KMS-11 (cell line): ENCODE measurements at regions not wholly inside any gene's neighbourhood (a gene's known extent, or its start where the extent isn't known, plus 50 kb on each side); places are given as distances from the start of the nearest gene placed in this dataset.

Experiments
- H2AFZ ChIP-seq: fragments of 200-600 bp; sonication (generic); 2 replicates; pipeline ENCODE4 v1.6.1; 2016; ENCODE audit warnings: antibody characterized with exemption, mixed run types, low read depth
- H3K27ac ChIP-seq: fragments of 200-600 bp; sonication (generic); 2 replicates; pipeline ENCODE4 v1.6.1; 2016; ENCODE audit warnings: mild to moderate bottlenecking, mixed run types
- H3K27me3 ChIP-seq: fragments of 200-600 bp; sonication (generic); 2 replicates; pipeline ENCODE4 v1.6.1; 2017; ENCODE audit warnings: mild to moderate bottlenecking, low read depth, mixed run types, moderate library complexity; ENCODE audit not compliant: insufficient read depth
- H3K36me3 ChIP-seq: fragments of 200-600 bp; sonication (generic); 2 replicates; pipeline ENCODE4 v1.6.1; 2017; ENCODE audit warnings: mild to moderate bottlenecking, mixed run types; ENCODE audit not compliant: insufficient read depth
- H3K4me1 ChIP-seq: fragments of 200-600 bp; sonication (generic); 2 replicates; pipeline ENCODE4 v1.6.1; 2016; ENCODE audit warnings: mild to moderate bottlenecking, low read depth, mixed run types; ENCODE audit not compliant: poor library complexity, severe bottlenecking
- H3K4me2 ChIP-seq: fragments of 200-600 bp; sonication (generic); 2 replicates; pipeline ENCODE4 v1.7.0; 2016; ENCODE audit warnings: mild to moderate bottlenecking, mixed run types
- H3K4me3 ChIP-seq: fragments of 200-600 bp; sonication (generic); IDR thresholded peaks from 2 replicates; pipeline ENCODE4 v1.6.1; 2017; ENCODE audit warnings: low read depth, low read length, mixed read lengths; ENCODE audit not compliant: insufficient read depth
- H3K79me2 ChIP-seq: fragments of 200-600 bp; sonication (generic); 2 replicates; pipeline ENCODE4 v1.6.1; 2016; ENCODE audit warnings: low read depth, mixed run types; ENCODE audit not compliant: insufficient read depth
- H3K9ac ChIP-seq: fragments of 200-600 bp; sonication (generic); 2 replicates; pipeline ENCODE4 v1.6.1; 2016; ENCODE audit warnings: mild to moderate bottlenecking, mixed run types
- H4K20me1 ChIP-seq: fragments of 200-600 bp; sonication (generic); 2 replicates; pipeline ENCODE4 v1.6.1; 2016; ENCODE audit warnings: mild to moderate bottlenecking, mixed run types; ENCODE audit not compliant: insufficient read depth
- TF ChIP-seq, protein P1 (sequence below): fragments of 200-600 bp; sonication (generic); conservative IDR thresholded peaks from 2 replicates; pipeline ENCODE4 v1.6.1; 2017; ENCODE audit warnings: low read depth, mild to moderate bottlenecking, antibody characterized with exemption, low read length, moderate library complexity, mixed read lengths

DNA sequence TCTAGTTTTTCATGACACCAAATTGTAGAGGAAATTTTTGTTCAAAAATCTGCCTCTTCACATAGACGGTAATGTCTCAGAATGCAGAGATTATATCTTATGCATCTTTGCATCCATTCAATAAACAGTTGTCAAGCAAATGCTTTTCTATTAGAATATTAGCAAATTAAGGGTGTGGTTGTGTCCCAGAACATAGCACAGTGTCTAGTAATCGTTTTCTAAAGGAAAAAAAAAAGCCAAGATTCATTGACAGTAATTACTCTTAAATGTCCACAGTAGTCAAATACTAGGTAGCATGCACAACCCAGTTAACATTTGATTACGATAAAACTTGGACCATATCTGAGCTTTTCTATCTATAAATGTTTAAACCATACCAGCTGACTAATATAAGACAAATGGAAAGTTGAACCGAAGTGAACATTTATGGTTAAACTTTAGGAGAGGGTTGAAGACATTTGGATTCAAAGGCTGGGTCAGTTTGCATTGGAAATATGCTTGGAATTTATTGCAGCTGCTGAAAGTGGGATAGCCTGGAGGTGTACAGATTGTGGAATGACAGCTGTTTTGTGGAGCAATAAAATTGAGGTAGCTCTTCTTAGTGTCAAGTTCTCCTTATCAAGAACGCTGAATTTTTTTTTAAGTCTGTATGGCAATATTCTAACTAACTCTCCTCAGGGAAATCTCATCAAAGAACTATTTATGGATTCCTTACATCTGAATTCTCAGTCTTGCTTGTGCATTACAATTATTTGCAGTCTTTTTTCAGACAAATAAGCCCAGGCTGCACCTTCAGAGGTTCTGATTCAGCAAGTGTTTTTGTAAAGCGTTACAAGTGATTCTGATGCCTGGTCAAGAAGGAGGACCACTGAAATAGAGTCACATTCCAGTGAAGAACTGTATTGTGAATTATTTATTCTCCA, 66.7 kb upstream of the ATP2B1 start:
- Histone ChIP-seq H2AFZ (no peak overlapping the region), H3K27ac (no peak overlapping the region), H3K9ac (no peak overlapping the region), H3K27me3 (no peaks in the 10 kb centered on the region), H3K4me1 (no peaks in the 10 kb centered on the region), H3K4me3 (no peak overlapping the region), H3K79me2 (no peaks in the 10 kb centered on the region), H3K36me3 (no peaks in the 10 kb centered on the region), H4K20me1 (no peaks in the 10 kb centered on the region), H3K4me2 (no peak overlapping the region)
- TF ChIP-seq, protein P1, sequence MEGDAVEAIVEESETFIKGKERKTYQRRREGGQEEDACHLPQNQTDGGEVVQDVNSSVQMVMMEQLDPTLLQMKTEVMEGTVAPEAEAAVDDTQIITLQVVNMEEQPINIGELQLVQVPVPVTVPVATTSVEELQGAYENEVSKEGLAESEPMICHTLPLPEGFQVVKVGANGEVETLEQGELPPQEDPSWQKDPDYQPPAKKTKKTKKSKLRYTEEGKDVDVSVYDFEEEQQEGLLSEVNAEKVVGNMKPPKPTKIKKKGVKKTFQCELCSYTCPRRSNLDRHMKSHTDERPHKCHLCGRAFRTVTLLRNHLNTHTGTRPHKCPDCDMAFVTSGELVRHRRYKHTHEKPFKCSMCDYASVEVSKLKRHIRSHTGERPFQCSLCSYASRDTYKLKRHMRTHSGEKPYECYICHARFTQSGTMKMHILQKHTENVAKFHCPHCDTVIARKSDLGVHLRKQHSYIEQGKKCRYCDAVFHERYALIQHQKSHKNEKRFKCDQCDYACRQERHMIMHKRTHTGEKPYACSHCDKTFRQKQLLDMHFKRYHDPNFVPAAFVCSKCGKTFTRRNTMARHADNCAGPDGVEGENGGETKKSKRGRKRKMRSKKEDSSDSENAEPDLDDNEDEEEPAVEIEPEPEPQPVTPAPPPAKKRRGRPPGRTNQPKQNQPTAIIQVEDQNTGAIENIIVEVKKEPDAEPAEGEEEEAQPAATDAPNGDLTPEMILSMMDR: no peak

DNA sequence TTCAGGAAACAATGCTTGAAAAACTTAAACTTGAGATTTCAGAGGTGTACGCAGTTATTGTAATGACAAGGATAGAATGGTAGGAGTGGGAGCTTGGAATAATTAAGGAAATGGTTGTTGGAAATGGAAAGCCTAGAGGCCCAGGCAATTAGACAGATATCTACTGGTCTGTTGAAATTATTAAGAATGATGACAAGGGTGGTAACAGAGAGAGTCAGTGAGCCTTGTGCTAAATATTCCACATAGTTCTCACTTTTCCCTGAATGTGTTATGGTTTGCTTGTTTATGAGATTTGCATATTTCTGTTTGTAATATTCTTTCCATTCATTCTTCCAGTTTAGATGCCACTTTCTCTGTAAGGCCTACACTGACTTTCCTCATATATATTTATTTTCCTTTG, 66.0 kb upstream of the ATP2B1 start:
- H3K9ac ChIP-seq: no peak overlapping the region
- H3K4me2 ChIP-seq: no peak overlapping the region
- H3K4me1 ChIP-seq: no peaks in the 10 kb centered on the region
- TF ChIP-seq, protein P1: no peak
- H3K27me3 ChIP-seq: no peaks in the 10 kb centered on the region
- H3K36me3 ChIP-seq: no peaks in the 10 kb centered on the region
- H2AFZ ChIP-seq: no peak overlapping the region
- H4K20me1 ChIP-seq: no peaks in the 10 kb centered on the region
- no peaks in the 10 kb centered on the region for H3K79me2 ChIP-seq
- H3K27ac ChIP-seq: no peak overlapping the region
- no peak overlapping the region for H3K4me3 ChIP-seq

DNA sequence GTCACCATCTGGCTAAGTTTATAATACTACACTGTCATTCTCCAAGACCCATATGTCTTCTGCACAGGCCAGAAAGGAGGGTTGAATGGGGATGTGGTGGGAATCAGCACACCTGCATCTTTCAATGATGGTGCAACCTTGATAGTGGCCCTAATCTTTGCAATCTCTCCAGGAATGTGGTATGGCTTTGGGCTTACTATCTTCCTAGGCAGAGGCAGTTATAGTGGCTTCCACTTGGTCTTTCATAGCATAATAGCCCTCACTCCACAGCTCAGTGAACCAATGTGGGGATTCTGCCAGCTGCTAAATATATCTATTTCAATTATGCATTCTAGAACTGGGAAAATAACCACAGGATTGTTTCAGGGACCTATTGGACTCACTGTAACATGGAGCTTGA, 61.8 kb upstream of the ATP2B1 start:
- Histone ChIP-seq H3K4me1 (no peaks in the 10 kb centered on the region), H3K27ac (no peak overlapping the region), H3K79me2 (no peaks in the 10 kb centered on the region), H3K9ac (no peak overlapping the region), H4K20me1 (no peaks in the 10 kb centered on the region), H3K36me3 (no peaks in the 10 kb centered on the region), H2AFZ (no peak overlapping the region), H3K27me3 (no peaks in the 10 kb centered on the region), H3K4me3 (no peak overlapping the region), H3K4me2 (no peak overlapping the region)
- TF ChIP-seq, protein P1: no peak

DNA sequence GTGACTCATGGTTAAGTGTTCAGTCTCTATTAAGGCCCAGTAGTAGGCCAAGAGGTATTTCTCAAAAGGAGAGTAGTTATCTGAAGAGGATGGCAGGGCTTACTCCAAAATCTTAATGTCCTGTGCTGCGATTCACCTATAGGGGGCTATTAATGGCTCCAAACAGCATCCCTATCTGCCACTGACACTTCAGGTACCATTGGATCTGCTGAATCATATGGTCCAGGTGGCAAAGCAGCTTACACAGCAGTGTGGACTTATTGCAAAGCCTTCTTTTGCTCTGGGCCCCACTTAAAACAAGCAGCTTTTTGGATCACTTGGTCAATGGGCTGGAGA, 60.8 kb upstream of the ATP2B1 start:
- no peaks in the 10 kb centered on the region for H3K36me3 ChIP-seq
- no peak overlapping the region for H3K9ac ChIP-seq
- H4K20me1 ChIP-seq: no peaks in the 10 kb centered on the region
- H3K4me3 ChIP-seq: no peak overlapping the region
- no peaks in the 10 kb centered on the region for H3K4me1 ChIP-seq
- H3K27me3 ChIP-seq: no peaks in the 10 kb centered on the region
- no peak overlapping the region for H3K27ac ChIP-seq
- H3K4me2 ChIP-seq: no peak overlapping the region
- TF ChIP-seq, protein P1: no peak
- no peak overlapping the region for H2AFZ ChIP-seq
- H3K79me2 ChIP-seq: no peaks in the 10 kb centered on the region
